ENCODE measurements at regions not wholly inside any gene's neighbourhood (a gene's known extent, or its start where the extent isn't known, plus 50 kb on each side); places are given as distances from the start of the nearest gene placed in this dataset.

- intact Hi-C loops (cut with DNase I), result no loop called here
- no peaks in the 10 kb centered on the region for H3K9me3 ChIP-seq
- H3K36me3 ChIP-seq, result no peaks in the 10 kb centered on the region
- no peaks in the 10 kb centered on the region for H3K27me3 ChIP-seq
- no peak for TF ChIP-seq POLR2A (IDR thresholded peaks at IDR 0.05)
- no peak for TF ChIP-seq CTCF (IDR thresholded peaks at IDR 0.05)
- no peak overlapping the region for H3K27ac ChIP-seq
- no peak overlapping the region for H3K4me3 ChIP-seq
- WGBS, 2 donors, result 72 to 83% methylated on average over 2 of the region's 2 CpGs
- no peak for DNase-seq
- H3K4me1 ChIP-seq, result no peaks in the 10 kb centered on the region
Measured at GRCh38 chr10:64976150-64976549, 1454.9 kb downstream of the REEP3 start.

- H3K27ac ChIP-seq, result no peak overlapping the region
- H3K4me1 ChIP-seq, result no peaks in the 10 kb centered on the region
- intact Hi-C loops (cut with DNase I), result no loop called here
- no peaks in the 10 kb centered on the region for H3K27me3 ChIP-seq
- H3K9me3 ChIP-seq, result no peaks in the 10 kb centered on the region
- no peak overlapping the region for H3K4me3 ChIP-seq
- DNase-seq, result no peak
- H3K36me3 ChIP-seq, result no peaks in the 10 kb centered on the region
- TF ChIP-seq POLR2A (IDR thresholded peaks at IDR 0.05) (no peak), CTCF (IDR thresholded peaks at IDR 0.05) (no peak)
Measured at GRCh38 chr10:64977915-64978314, 1456.7 kb downstream of the REEP3 start.

GRCh38 chr10:64996886-64997285 lies 1475.7 kb downstream of the REEP3 start:
- intact Hi-C loops (cut with DNase I), result no loop called here
- TF ChIP-seq POLR2A (IDR thresholded peaks at IDR 0.05), result no peak
- no peak for TF ChIP-seq CTCF (IDR thresholded peaks at IDR 0.05)
- 77 to 83% methylated on average over 3 of the region's 3 CpGs for WGBS, 2 donors
- Histone ChIP-seq H3K27ac (no peak overlapping the region), H3K4me1 (no peaks in the 10 kb centered on the region), H3K4me3 (no peak overlapping the region), H3K36me3 (no peaks in the 10 kb centered on the region), H3K9me3 (no peaks in the 10 kb centered on the region), H3K27me3 (no peaks in the 10 kb centered on the region)
- DNase-seq, result no peak

GRCh38 chr10:65010845-65011244 lies 1489.6 kb downstream of the REEP3 start:
- no peaks in the 10 kb centered on the region for H3K9me3 ChIP-seq
- H3K27me3 ChIP-seq, result no peaks in the 10 kb centered on the region
- H3K4me3 ChIP-seq, result no peak overlapping the region
- intact Hi-C loops (cut with DNase I), result no loop called here
- no peaks in the 10 kb centered on the region for H3K36me3 ChIP-seq
- no peak overlapping the region for H3K27ac ChIP-seq
- 25 to 72% methylated on average over 1 of the region's 1 CpG for WGBS, 2 donors
- no peaks in the 10 kb centered on the region for H3K4me1 ChIP-seq
- no peak for DNase-seq
- no peak for TF ChIP-seq CTCF (IDR thresholded peaks at IDR 0.05)
- TF ChIP-seq POLR2A (IDR thresholded peaks at IDR 0.05), result no peak

- H3K36me3 ChIP-seq, result no peaks in the 10 kb centered on the region
- DNase-seq, result no peak
- no peaks in the 10 kb centered on the region for H3K27me3 ChIP-seq
- TF ChIP-seq POLR2A (IDR thresholded peaks at IDR 0.05) (no peak), CTCF (IDR thresholded peaks at IDR 0.05) (no peak)
- WGBS, 2 donors, result 88 to 91% methylated on average over 6 to 7 of the region's 7 CpGs
- intact Hi-C loops (cut with DNase I), result no loop called here
- H3K27ac ChIP-seq, result no peak overlapping the region
- H3K9me3 ChIP-seq, result peaks cover 0 to 4% (median 0%) of the 10 kb centered on the region in 3 donors
- no peak overlapping the region for H3K4me3 ChIP-seq
- H3K4me1 ChIP-seq, result no peaks in the 10 kb centered on the region
Measured at GRCh38 chr10:65017523-65017922, 1496.3 kb downstream of the REEP3 start.

Data from esophagus squamous epithelium (tissue), 5 donors.